GM21723 (cell line): ENCODE measurements at regions not wholly inside any gene's neighbourhood (a gene's known extent, or its start where the extent isn't known, plus 50 kb on each side); places are given as distances from the start of the nearest gene placed in this dataset.
"Not testable (repeated sequence)": the region's sequence is repeated elsewhere in the genome, so short reads cannot be mapped to it uniquely, and the experiment has no call there.

Source experiments
- ATAC-seq: cut with Tn5 transposase; IDR thresholded peaks from one replicate; pipeline ENCODE4 v1.9.1; 2021; ENCODE audit warnings: mild to moderate bottlenecking, moderate library complexity; ENCODE audit not compliant: unreplicated experiment

DNA sequence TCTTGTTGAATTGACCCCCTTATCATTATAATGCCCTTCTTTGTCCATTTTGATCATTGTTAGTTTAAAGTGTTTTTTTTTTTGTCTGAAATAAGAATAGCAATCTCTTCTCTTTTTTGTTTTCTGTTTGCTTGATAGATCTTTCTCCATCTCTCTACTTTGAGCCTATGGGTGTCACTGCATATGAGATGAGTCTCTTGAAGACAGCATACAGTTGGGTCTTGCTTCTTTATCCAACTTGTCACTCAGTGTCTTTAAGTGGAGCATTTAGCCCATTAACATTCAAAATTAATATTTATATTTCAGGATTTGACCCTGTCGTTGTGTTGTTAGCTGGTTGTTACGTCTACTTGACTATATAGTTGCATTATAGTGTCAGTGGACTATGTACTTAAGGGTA lies 135.4 kb downstream of the HMHB1 start:
- no peak for ATAC-seq

- no peak for ATAC-seq
Measured at GRCh38 chr5:143952809-143953208, 140.8 kb downstream of the HMHB1 start.

- no peak for ATAC-seq
Measured at GRCh38 chr5:143953851-143954250, 141.9 kb downstream of the HMHB1 start.

DNA sequence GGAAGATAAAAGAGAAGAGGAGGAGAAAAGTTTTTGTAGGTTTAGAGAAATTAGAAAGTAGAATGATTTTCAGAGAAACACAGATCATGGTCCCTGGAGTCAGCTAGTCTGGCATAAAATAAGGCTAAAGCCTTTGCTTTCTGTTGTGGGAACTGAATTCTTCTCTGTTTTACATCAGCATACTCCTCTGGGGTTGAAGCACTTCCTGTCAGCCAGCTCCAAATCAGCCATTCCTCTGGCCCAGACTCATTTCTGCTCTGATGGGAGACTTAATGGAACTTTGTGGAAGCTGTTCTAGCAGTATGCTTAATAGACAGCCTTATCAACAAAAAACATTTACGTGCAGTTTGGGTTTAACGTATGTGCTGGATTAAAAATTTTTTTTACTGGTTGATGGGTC lies 143.2 kb downstream of the HMHB1 start:
- ATAC-seq, result no peak

DNA sequence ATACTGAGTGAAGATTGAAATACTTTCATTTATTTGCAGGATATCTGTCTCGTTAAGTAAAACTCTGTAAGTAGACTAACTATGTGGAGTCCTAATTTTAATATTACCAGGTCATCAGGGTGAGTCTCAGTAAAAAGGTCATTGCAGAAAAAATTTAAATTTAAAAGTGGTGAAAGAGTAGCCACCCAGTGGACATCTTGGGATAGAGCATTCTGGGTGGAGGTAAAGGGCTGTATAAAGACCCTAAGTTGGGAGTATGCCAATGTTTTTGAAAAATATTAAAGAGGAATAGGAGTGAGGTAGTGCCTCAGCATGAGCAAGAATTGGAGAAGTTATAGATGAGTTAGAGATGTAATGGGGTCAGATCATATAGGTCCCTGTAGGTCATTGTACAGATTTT lies 145.5 kb downstream of the HMHB1 start:
- ATAC-seq, result no peak

GRCh38 chr5:143962201-143962600 lies 150.2 kb downstream of the HMHB1 start:
- no peak for ATAC-seq

DNA sequence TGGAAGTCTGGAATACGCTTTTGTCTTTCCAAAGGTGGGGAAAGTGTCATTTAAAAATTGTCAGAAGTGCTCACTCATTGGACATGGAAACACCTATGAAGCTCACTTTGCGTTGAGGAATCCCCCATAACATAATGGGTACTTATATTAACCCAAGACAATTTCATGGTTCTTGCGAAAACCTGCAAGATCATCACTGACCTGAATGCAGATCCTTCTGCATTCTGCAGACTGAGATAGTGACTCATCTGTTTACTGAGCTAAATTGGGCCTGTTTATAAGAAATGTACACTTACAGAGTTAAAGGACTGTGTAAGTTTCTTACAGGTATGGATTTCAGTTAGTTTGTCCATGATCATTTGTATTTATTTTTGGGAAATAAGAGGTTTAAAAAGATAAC lies 153.0 kb downstream of the HMHB1 start:
- ATAC-seq, result no peak

DNA sequence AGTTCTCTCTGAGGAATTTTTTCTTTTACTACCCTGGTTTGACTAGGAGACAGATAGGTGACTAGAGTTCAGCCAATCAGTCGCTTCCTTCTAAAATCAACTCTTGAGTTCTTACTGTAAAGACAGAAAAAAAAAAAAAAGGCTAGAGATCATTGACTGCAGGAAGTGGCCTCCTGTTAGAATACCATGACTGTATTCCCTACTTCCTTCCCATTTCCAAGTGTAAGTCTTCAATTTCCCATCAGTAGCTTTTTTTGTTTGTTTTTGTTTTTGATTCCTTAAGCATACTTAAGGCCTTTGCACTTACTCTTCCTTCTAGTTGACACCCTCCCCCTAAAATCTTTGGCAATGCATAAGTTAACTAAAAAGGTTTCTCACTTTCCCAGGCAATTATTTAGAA lies 154.3 kb downstream of the HMHB1 start:
- no peak for ATAC-seq

GRCh38 chr5:143968071-143968878 lies 156.3 kb downstream of the HMHB1 start:
- ATAC-seq, result peak; percentile 71

GRCh38 chr5:143970159-143970558 lies 158.2 kb downstream of the HMHB1 start:
- ATAC-seq, result no peak

- no peak for ATAC-seq
Measured at GRCh38 chr5:143972068-143972467, 160.1 kb downstream of the HMHB1 start.

DNA sequence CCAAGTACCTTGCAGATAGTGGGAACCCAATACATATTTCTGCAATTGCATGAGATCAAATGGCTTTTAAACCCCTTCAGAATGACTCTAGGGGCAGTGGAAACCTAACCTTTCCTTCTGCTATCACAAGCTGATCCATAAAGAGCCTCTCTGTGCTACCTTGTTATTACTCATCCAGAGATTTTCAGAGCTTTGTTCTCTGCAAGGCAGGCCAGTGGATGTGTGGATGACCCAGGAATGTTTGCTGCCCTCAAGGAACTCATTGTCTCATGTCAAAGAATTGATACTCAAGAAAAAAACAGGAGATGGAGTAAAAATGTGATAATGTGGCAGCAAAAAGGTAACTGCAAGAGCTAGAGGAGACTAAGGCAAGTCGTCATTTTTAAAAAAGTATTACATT lies 164.1 kb downstream of the HMHB1 start:
- no peak for ATAC-seq

GRCh38 chr5:143977891-143978461 lies 166.0 kb downstream of the HMHB1 start:
- no peak for ATAC-seq

- peak; percentile 67 for ATAC-seq
Measured at GRCh38 chr5:143979044-143979690, 167.2 kb downstream of the HMHB1 start.

GRCh38 chr5:143980506-143980905 lies 168.5 kb downstream of the HMHB1 start:
- ATAC-seq, result no peak

DNA sequence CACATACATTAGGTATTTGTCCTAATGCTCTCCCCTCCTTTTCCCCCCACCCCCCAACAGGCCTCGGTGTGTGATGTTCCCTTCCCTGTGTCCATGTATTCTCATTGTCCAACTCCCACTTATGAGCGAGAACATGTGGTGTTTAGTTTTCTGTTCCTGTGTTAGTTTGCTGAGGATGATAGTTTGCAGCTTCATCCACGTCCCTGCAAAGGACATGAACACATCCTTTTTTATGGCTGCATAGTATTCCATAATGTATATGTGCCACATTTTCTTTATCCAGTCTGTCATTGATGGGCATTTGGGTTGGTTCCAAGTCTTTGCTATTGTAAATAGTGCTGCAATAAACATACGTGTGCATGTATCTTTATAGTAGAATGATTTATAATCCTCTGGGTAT lies 171.0 kb downstream of the HMHB1 start:
- not testable (repeated sequence) for ATAC-seq

- ATAC-seq, result no peak
Measured at GRCh38 chr5:143985832-143986515, 174.0 kb downstream of the HMHB1 start.

GRCh38 chr5:143986516-143987212 lies 174.7 kb downstream of the HMHB1 start:
- no peak for ATAC-seq

DNA sequence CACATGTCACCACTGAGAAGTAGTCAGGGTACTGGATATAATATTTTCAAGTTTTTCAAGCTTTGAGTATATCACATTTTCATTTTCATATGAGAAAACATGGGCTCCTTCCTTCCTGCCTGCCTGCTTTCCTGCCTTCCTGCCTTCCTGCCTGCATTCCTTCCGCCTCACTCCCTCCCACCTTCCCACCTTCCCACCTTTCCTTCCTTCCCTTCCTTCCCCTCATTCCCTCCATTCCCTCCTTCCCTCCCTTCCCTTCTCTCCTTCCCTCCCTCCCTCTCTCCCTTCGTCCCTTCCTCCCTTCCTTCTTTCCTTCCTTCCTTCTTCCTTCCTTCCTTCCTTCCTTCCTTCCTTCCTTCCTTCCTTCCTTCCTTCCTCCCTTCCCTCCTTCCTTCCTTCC lies 175.3 kb downstream of the HMHB1 start:
- no peak for ATAC-seq

- no peak for ATAC-seq
Measured at GRCh38 chr5:143987751-143988560, 176.0 kb downstream of the HMHB1 start.
